Ishikawa (cell line): ENCODE measurements at regions not wholly inside any gene's neighbourhood (a gene's known extent, or its start where the extent isn't known, plus 50 kb on each side); places are given as distances from the start of the nearest gene placed in this dataset.

Experiments used
- CEBPB ChIP-seq: IDR thresholded peaks from 2 replicates; pipeline ENCODE4 v1.6.1; 2012
- EGR1 ChIP-seq: IDR thresholded peaks from 2 replicates; pipeline ENCODE4 v1.6.1; 2012
- TAF1 ChIP-seq: IDR thresholded peaks from 2 replicates; pipeline ENCODE4 v1.6.1; 2012; ENCODE audit warnings: low read depth, mild to moderate bottlenecking
- TEAD4 ChIP-seq: IDR thresholded peaks from 2 replicates; pipeline ENCODE4 v1.6.1; 2012
- ZBTB7A ChIP-seq: IDR thresholded peaks from 2 replicates; pipeline ENCODE4 v1.6.1; 2012; ENCODE audit warnings: low read depth

DNA sequence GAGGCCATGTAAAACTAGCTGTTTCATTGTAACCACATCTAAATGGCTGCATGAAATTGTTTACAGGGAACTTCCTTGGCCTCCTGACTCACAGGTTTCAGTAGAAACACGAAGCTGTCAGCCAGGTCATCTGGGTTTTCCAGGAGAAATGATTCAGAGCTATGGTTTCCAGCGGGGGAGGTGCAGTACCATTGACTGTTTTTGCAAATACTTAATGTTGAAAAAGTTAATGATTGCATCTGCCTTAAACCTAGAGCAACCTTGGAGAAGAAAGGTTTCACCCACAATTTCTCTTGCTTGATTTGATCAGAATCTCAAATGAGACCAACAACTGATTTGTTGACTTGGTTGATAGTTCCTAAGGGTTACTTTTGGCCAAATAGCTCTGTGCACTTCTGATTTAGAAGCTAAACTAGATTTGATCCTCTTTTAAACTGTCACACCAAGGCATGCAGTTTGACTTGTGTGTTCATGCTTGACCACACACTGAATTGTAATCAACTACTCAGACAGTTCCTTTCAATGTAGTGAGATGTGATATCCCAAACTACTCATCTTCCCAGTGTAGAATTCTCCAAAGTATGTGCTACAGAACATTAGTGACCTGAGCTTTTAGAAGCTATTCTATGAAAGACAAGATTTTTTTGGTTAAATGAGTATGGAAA lies 193.5 kb upstream of the CHST9 start:
- TF ChIP-seq TEAD4 (no peak), EGR1 (no peak), ZBTB7A (no peak), CEBPB (no peak), TAF1 (no peak)
